BE2C (cell line): ENCODE measurements at regions not wholly inside any gene's neighbourhood (a gene's known extent, or its start where the extent isn't known, plus 50 kb on each side); places are given as distances from the start of the nearest gene placed in this dataset.

Experiments
- DNase-seq: peaks from one replicate; pipeline ENCODE4 v3.0.0-alpha.2; 2020
- H3K27me3 ChIP-seq: fragments of 250-450 bp; sonication (Bioruptor Pico); 2 replicates; pipeline ENCODE4 v1.5.1; 2020; ENCODE audit warnings: mild to moderate bottlenecking
- H3K36me3 ChIP-seq: fragments of 250-450 bp; sonication (Bioruptor Pico); 2 replicates; pipeline ENCODE4 v1.5.1; 2020; ENCODE audit warnings: mild to moderate bottlenecking
- H3K4me1 ChIP-seq: fragments of 250-450 bp; sonication (Bioruptor Pico); 2 replicates; pipeline ENCODE4 v1.5.1; 2020
- H3K4me3 ChIP-seq: 2 replicates; pipeline ENCODE4 v1.5.1; 2011; ENCODE audit warnings: low read depth, low read length
- H3K9me3 ChIP-seq: fragments of 250-450 bp; sonication (Bioruptor Pico); 2 replicates; pipeline ENCODE4 v1.5.1; 2020
- TF ChIP-seq, protein P1 (sequence below): IDR thresholded peaks from 2 replicates; pipeline ENCODE4 v1.5.1; 2012; ENCODE audit warnings: mild to moderate bottlenecking, low read depth, low read length

- Histone ChIP-seq H3K9me3 (no peaks in the 10 kb centered on the region), H3K27me3 (no peaks in the 10 kb centered on the region), H3K4me3 (peak overlapping the region; percentile 14; the same call in 1 of the 2 replicates), H3K4me1 (peaks cover 31% of the 10 kb centered on the region), H3K36me3 (no peaks in the 10 kb centered on the region)
- DNase-seq = peak; percentile 90
- TF ChIP-seq, protein P1, sequence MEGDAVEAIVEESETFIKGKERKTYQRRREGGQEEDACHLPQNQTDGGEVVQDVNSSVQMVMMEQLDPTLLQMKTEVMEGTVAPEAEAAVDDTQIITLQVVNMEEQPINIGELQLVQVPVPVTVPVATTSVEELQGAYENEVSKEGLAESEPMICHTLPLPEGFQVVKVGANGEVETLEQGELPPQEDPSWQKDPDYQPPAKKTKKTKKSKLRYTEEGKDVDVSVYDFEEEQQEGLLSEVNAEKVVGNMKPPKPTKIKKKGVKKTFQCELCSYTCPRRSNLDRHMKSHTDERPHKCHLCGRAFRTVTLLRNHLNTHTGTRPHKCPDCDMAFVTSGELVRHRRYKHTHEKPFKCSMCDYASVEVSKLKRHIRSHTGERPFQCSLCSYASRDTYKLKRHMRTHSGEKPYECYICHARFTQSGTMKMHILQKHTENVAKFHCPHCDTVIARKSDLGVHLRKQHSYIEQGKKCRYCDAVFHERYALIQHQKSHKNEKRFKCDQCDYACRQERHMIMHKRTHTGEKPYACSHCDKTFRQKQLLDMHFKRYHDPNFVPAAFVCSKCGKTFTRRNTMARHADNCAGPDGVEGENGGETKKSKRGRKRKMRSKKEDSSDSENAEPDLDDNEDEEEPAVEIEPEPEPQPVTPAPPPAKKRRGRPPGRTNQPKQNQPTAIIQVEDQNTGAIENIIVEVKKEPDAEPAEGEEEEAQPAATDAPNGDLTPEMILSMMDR = peak; percentile 18
Observed at GRCh38 chr11:109644152-109644551, 222.2 kb downstream of the C11orf87 start.

DNA sequence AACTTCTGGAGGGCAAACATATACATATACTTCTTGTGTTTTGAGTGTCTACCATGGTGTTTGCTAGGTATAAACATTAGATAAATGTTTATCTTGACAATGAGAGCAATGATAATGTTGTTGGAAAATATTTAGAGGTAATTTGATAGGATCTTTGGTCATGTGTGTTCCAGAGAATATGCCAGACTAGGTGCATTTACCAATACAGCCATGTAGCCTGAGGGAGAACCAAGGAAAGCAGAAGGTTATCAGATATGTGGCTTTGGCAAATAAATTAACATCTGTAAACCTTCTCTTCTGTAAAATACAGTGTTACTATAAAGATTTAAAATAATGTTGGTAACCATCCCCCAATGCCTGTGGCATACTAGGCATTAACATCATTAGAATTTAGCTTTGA is 226.8 kb downstream of the C11orf87 start:
- Histone ChIP-seq H3K9me3 (no peaks in the 10 kb centered on the region), H3K4me3 (no peak overlapping the region), H3K4me1 (peaks cover 25% of the 10 kb centered on the region), H3K27me3 (no peaks in the 10 kb centered on the region), H3K36me3 (no peaks in the 10 kb centered on the region)
- TF ChIP-seq, protein P1 = no peak
- peak; percentile 14 for DNase-seq

DNA sequence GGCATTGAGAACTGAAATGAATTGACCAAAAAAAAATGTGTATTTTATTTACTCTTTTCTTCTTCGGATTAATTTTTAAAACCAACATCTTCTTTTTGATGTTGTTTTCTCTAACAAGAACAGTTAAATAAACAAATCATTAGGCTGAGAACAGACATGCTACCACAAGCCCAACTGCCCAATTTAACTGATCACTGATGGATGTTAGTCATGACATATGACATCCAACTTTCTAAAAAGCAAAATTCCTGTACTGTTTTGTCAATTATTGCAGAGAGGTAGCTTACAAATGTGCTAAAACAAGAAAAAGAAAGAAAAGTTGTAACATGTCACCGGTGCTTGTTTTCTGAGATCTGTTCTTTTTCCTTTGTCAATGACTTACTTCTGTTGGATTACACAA is 232.1 kb downstream of the C11orf87 start:
- no peak for DNase-seq
- no peaks in the 10 kb centered on the region for H3K36me3 ChIP-seq

DNA sequence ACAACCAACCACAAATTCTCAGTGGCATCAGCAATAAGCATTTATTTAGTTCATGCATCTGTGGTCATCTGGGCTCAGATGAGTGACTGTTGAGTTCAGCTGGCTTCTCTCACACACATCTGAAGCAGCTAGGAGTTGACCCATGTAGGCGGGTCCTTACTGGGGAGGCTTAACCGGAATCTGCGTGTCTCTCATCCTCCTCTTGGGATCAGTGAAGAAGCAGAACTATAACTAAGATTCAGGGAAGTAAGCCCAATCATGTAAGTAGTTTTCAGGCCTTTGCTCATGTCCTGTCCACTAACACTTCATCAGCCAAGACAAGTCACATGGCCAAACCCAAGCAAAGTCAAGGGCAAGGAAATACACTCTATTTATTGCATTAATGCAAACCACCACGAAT is 236.2 kb downstream of the C11orf87 start:
- H3K36me3 ChIP-seq = no peaks in the 10 kb centered on the region
- no peak for DNase-seq
- H3K4me3 ChIP-seq = no peak overlapping the region
- H3K4me1 ChIP-seq = no peaks in the 10 kb centered on the region
- H3K27me3 ChIP-seq = no peaks in the 10 kb centered on the region
- TF ChIP-seq, protein P1 = no peak
- no peaks in the 10 kb centered on the region for H3K9me3 ChIP-seq

More for the DNA sequence above, 232.1 kb downstream of the C11orf87 start:
- Histone ChIP-seq H3K27me3 (no peaks in the 10 kb centered on the region), H3K4me1 (peaks cover 7% of the 10 kb centered on the region), H3K9me3 (no peaks in the 10 kb centered on the region), H3K4me3 (no peak overlapping the region)
- TF ChIP-seq, protein P1 = no peak

- no peaks in the 10 kb centered on the region; the same call in 1 of the 2 replicates for H3K4me1 ChIP-seq
- DNase-seq = no peak
- TF ChIP-seq, protein P1 = no peak
- H3K27me3 ChIP-seq = no peaks in the 10 kb centered on the region
- H3K4me3 ChIP-seq = no peak overlapping the region
- no peaks in the 10 kb centered on the region for H3K9me3 ChIP-seq
- H3K36me3 ChIP-seq = no peaks in the 10 kb centered on the region
Observed at GRCh38 chr11:109667719-109668118, 245.7 kb downstream of the C11orf87 start.

- no peak for DNase-seq
- H3K36me3 ChIP-seq = no peaks in the 10 kb centered on the region
- H3K27me3 ChIP-seq = no peaks in the 10 kb centered on the region
- H3K9me3 ChIP-seq = no peaks in the 10 kb centered on the region
- H3K4me1 ChIP-seq = no peaks in the 10 kb centered on the region; the same call in 1 of the 2 replicates
- no peak overlapping the region for H3K4me3 ChIP-seq
- TF ChIP-seq, protein P1 = no peak
Observed at GRCh38 chr11:109668973-109669634, 247.1 kb downstream of the C11orf87 start.
